ENCODE measurements at regions not wholly inside any gene's neighbourhood (a gene's known extent, or its start where the extent isn't known, plus 50 kb on each side); places are given as distances from the start of the nearest gene placed in this dataset.
A peak's percentile ranks its signal among the peaks of the same experiment; 100 is the strongest.

DNA sequence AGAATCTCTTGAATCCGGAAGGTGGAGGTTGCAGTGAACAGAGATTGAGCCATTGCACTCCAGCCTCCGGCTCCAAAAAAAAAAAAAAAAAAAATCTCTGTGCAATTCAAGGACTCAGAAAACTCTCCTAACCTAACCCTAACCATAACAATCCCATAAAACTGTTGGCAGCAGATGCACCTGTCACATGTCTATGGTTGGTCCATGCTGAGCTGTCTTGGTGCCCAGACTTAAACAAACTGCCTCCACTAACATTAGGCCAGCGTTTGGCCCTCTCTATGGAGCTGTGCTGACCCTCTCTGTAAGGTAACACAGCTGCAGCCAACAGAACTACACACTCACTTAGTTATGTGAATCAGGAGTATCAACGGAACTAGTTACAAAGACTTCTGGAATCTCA is 132.5 kb upstream of the PTER start:
- Histone ChIP-seq H3K36me3 (replicated peaks; ENCODE audit: control insufficient read depth, insufficient read depth, low read length) (no peaks in the 10 kb centered on the region), H3K4me3 (ENCODE audit: insufficient read depth, low read depth, low read length) (no peak overlapping the region), H3K27me3 (ENCODE audit: control insufficient read depth, insufficient read depth, low read length) (no peaks in the 10 kb centered on the region)
- DNase-seq, result no peak

DNA sequence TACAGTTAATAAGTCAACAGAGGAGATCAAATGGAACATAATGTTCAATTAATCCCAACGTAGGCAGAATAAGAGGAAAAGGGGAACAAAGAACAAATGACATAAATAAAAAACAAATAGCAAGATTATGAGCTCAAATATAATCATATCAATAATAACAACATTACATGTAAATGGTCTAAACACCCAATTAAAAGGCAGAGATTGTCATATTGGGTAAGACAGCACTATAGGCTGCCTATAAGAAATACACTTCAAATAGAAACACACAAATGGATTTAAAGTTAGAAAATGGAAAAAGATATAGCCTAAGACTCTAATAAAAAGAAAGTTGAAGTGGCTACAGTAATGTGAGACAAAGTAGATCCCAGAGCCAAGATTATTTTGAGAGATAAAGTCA is 126.4 kb upstream of the PTER start:
- no peak overlapping the region for H3K4me3 ChIP-seq (ENCODE audit: insufficient read depth, low read depth, low read length)
- no peaks in the 10 kb centered on the region for H3K36me3 ChIP-seq (replicated peaks; ENCODE audit: control insufficient read depth, insufficient read depth, low read length)
- H3K27me3 ChIP-seq (ENCODE audit: control insufficient read depth, insufficient read depth, low read length), result no peaks in the 10 kb centered on the region
- DNase-seq, result no peak

DNA sequence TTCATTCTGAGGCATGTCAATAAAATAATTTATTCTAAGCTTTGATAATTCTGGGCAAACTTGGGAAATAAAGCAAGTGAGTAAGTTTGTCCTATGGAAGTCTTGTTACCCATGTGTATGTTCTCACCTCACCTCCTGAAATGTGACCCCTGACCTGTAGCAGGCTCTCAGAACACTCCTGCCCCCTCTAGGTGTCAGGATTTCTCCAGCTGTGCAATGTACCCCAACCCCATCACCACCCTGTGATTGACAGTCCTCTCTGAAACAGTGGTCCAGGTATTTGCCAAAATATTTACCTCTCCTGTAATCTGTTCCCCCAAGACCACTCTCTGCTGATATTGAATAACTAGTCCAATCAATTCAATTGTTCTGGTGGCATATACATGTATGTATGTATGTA is 122.6 kb upstream of the PTER start:
- Histone ChIP-seq H3K36me3 (replicated peaks; ENCODE audit: control insufficient read depth, insufficient read depth, low read length) (no peaks in the 10 kb centered on the region), H3K4me3 (ENCODE audit: insufficient read depth, low read depth, low read length) (no peak overlapping the region), H3K27me3 (ENCODE audit: control insufficient read depth, insufficient read depth, low read length) (no peaks in the 10 kb centered on the region)
- peak; percentile 40 for DNase-seq

- DNase-seq, result no peak
- H3K27me3 ChIP-seq (ENCODE audit: control insufficient read depth, insufficient read depth, low read length), result no peaks in the 10 kb centered on the region
- H3K36me3 ChIP-seq (replicated peaks; ENCODE audit: control insufficient read depth, insufficient read depth, low read length), result no peaks in the 10 kb centered on the region
- no peak overlapping the region for H3K4me3 ChIP-seq (ENCODE audit: insufficient read depth, low read depth, low read length)
These were observed 119.9 kb upstream of the PTER start for GRCh38 chr10:16316733-16317390.

DNA sequence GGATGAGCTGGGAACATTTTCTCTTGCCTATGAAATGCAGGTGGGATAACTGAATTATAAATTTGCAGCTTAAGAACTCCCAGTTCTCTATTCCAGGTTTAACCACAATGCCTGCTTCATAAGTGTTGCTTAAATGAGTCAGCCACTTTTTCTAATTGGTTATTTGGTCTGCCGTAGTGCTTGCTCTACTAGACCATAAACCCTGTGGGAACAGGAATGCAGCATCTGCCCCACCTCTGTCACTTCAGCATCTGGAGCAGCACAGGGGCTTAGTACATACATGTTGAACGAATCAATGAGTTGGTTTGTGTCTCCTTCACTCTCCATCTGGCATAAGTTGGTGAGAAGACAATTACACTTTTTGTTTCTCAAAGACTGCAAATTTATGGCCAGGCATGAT is 95.2 kb upstream of the PTER start:
- no peak overlapping the region for H3K4me3 ChIP-seq (ENCODE audit: insufficient read depth, low read depth, low read length)
- DNase-seq, result no peak
- H3K27me3 ChIP-seq (ENCODE audit: control insufficient read depth, insufficient read depth, low read length), result no peaks in the 10 kb centered on the region
- H3K36me3 ChIP-seq (replicated peaks; ENCODE audit: control insufficient read depth, insufficient read depth, low read length), result no peaks in the 10 kb centered on the region

DNA sequence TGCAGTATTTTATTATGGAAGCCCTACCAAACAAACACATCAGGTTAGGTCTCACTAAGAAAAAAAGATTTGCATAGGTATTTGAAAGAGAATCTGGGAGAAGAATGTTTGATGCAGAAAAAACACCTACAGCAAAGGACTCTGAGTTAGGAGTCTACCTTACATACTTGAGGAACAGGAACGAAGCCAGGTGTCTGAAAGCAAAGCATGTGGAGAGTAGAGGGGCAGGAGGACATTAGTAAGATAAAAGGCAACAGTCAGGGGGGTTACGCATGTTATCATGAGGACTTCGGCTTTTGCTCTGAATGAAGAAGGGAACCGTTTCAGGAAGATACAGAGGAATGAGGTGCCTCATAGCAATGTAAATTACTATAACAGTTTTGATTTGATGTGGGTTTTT is 87.9 kb upstream of the PTER start:
- H3K4me3 ChIP-seq (ENCODE audit: insufficient read depth, low read depth, low read length), result no peak overlapping the region
- no peaks in the 10 kb centered on the region for H3K36me3 ChIP-seq (replicated peaks; ENCODE audit: control insufficient read depth, insufficient read depth, low read length)
- DNase-seq, result peak; percentile 23
- no peaks in the 10 kb centered on the region for H3K27me3 ChIP-seq (ENCODE audit: control insufficient read depth, insufficient read depth, low read length)

GRCh38 chr10:16352146-16352545 is 84.7 kb upstream of the PTER start:
- Histone ChIP-seq H3K27me3 (ENCODE audit: control insufficient read depth, insufficient read depth, low read length) (no peaks in the 10 kb centered on the region), H3K4me3 (ENCODE audit: insufficient read depth, low read depth, low read length) (no peak overlapping the region), H3K36me3 (replicated peaks; ENCODE audit: control insufficient read depth, insufficient read depth, low read length) (no peaks in the 10 kb centered on the region)
- DNase-seq, result no peak

GRCh38 chr10:16360001-16360400 is 76.8 kb upstream of the PTER start:
- DNase-seq, result no peak
- H3K4me3 ChIP-seq (ENCODE audit: insufficient read depth, low read depth, low read length), result no peak overlapping the region

DNA sequence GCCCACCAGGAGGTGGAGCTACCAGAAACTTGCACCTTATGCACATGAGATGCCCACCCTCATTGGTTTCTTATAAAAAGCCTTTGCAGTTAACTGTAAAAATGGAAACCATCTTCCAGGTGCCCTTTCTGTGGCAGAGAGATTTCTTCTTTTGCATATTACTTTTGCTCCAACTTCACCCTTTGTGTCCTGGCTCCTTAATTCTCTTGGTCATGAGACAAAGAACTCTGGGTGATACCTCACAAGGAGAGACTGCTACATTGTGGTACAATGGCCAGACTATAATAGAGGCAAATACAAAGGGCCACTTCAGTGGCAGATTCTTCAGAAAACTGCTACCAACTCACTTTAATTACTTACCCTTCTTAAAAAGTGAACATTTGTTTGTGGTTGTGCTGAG is 76.4 kb upstream of the PTER start:
- no peaks in the 10 kb centered on the region for H3K27me3 ChIP-seq (ENCODE audit: control insufficient read depth, insufficient read depth, low read length)
- H3K4me3 ChIP-seq (ENCODE audit: insufficient read depth, low read depth, low read length), result no peak overlapping the region
- no peaks in the 10 kb centered on the region for H3K36me3 ChIP-seq (replicated peaks; ENCODE audit: control insufficient read depth, insufficient read depth, low read length)
- DNase-seq, result no peak

More at GRCh38 chr10:16360001-16360400, 76.8 kb upstream of the PTER start:
- no peaks in the 10 kb centered on the region for H3K27me3 ChIP-seq (ENCODE audit: control insufficient read depth, insufficient read depth, low read length)
- no peaks in the 10 kb centered on the region for H3K36me3 ChIP-seq (replicated peaks; ENCODE audit: control insufficient read depth, insufficient read depth, low read length)

- Histone ChIP-seq H3K27me3 (ENCODE audit: control insufficient read depth, insufficient read depth, low read length) (no peaks in the 10 kb centered on the region), H3K4me3 (ENCODE audit: insufficient read depth, low read depth, low read length) (no peak overlapping the region), H3K36me3 (replicated peaks; ENCODE audit: control insufficient read depth, insufficient read depth, low read length) (no peaks in the 10 kb centered on the region)
- no peak for DNase-seq
These were observed 75.7 kb upstream of the PTER start for GRCh38 chr10:16361086-16361485.

DNA sequence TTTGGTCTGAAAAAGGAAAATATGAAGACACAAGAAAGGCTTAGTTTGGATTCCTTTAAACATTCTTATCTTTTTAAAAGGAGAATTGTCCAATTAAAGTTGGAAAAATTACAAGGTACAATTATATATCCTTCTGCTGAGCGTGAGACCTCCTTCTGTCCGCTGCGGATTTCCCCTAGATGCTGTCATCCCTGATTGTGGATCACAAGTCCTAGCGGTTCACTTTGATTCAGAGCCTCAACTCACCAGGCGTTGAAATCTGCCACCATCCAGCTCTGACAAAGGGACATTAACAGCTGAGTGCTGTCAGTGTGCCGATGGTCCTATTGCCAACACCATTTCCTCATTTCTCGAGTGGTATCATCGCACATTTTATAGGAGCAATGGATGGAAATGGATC is 73.1 kb upstream of the PTER start:
- H3K36me3 ChIP-seq (replicated peaks; ENCODE audit: control insufficient read depth, insufficient read depth, low read length), result no peaks in the 10 kb centered on the region
- no peak for DNase-seq
- no peak overlapping the region for H3K4me3 ChIP-seq (ENCODE audit: insufficient read depth, low read depth, low read length)
- H3K27me3 ChIP-seq (ENCODE audit: control insufficient read depth, insufficient read depth, low read length), result no peaks in the 10 kb centered on the region

DNA sequence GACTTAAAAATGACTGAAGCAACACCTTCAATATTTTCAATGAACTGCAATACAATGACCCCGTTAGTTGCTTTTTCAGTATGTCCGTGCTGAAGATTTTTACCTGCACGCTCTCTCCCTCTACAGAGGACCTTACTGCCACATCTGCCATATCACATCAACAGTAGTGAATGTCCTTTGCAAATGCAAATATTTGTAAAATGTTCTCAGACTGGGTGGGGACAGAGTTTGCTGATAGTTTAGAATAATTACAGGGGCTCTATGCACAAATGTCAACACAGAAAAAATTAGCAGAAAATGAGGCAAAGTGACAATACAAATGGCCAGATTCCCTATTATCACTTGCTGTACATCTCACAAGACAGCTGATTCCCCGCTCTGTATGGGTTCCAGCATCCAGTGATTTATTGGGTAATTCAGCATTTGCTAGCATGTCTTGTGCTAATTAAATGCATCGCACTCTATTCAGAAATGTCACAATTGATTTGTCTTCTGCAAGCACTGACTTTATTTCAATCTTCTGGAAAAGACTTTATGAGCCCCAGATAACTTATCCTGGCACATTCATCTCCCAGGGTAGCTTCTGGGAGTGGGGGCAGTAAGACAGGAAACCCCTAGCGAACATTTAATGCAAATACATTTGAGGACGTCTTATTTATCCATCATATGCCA is 69.1 kb upstream of the PTER start:
- Histone ChIP-seq H3K4me3 (ENCODE audit: insufficient read depth, low read depth, low read length) (no peak overlapping the region), H3K36me3 (replicated peaks; ENCODE audit: control insufficient read depth, insufficient read depth, low read length) (no peaks in the 10 kb centered on the region), H3K27me3 (ENCODE audit: control insufficient read depth, insufficient read depth, low read length) (no peaks in the 10 kb centered on the region)
- DNase-seq, result no peak

DNA sequence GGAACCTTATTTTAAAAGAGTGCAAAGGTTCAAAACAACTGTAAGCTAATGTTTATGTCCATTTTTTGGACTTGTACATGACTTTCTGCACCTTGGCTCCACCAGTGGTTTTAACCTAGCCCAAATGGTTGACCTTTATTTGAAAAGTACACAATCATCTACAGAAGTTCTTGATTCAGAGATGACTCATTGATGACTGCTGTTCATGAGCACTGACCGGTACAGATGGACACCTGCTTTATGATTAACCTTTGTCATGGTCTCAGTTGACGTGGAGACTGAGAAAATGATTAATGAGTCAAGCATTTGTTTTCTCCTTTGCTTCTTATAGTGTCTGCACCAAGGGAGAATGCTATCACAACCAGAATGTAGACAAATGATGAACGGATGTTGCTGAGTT is 55.7 kb upstream of the PTER start:
- no peak for DNase-seq
- Histone ChIP-seq H3K36me3 (replicated peaks; ENCODE audit: control insufficient read depth, insufficient read depth, low read length) (no peaks in the 10 kb centered on the region), H3K4me3 (ENCODE audit: insufficient read depth, low read depth, low read length) (no peak overlapping the region), H3K27me3 (ENCODE audit: control insufficient read depth, insufficient read depth, low read length) (no peaks in the 10 kb centered on the region)

GRCh38 chr10:16384021-16384420 is 52.8 kb upstream of the PTER start:
- no peak overlapping the region for H3K4me3 ChIP-seq (ENCODE audit: insufficient read depth, low read depth, low read length)
- no peak for DNase-seq
- H3K36me3 ChIP-seq (replicated peaks; ENCODE audit: control insufficient read depth, insufficient read depth, low read length), result no peaks in the 10 kb centered on the region
- no peaks in the 10 kb centered on the region for H3K27me3 ChIP-seq (ENCODE audit: control insufficient read depth, insufficient read depth, low read length)

- peak; percentile 70 for DNase-seq
- Histone ChIP-seq H3K4me3 (ENCODE audit: insufficient read depth, low read depth, low read length) (no peak overlapping the region), H3K27me3 (ENCODE audit: control insufficient read depth, insufficient read depth, low read length) (no peaks in the 10 kb centered on the region), H3K36me3 (replicated peaks; ENCODE audit: control insufficient read depth, insufficient read depth, low read length) (no peaks in the 10 kb centered on the region)
These were observed 50.0 kb upstream of the PTER start for GRCh38 chr10:16386855-16387254.

Measured in H7 (cell line).